Keratinocyte (primary cell): ENCODE measurements at regions not wholly inside any gene's neighbourhood (a gene's known extent, or its start where the extent isn't known, plus 50 kb on each side); places are given as distances from the start of the nearest gene placed in this dataset.

Experiments
- DNase-seq: peaks from one replicate; pipeline ENCODE4 v3.0.0-alpha.2; 2011; ENCODE audit warnings: low read depth, missing footprints, low spot score
- FAIRE-seq: peaks from 2 replicates; lab custom pipeline; 2011; peaks lifted over from hg19 to GRCh38; lab: Jason Lieb, UNC
- H2AFZ ChIP-seq: 2 replicates; pipeline ENCODE4 v1.6.0; 2012; ENCODE audit warnings: low read length, control low read depth, inconsistent platforms; ENCODE audit not compliant: control insufficient read depth
- H3K27ac ChIP-seq: 2 replicates; pipeline ENCODE4 v1.5.1; 2011; ENCODE audit warnings: low read length; ENCODE audit not compliant: control insufficient read depth, insufficient read depth
- H3K27me3 ChIP-seq: 3 replicates; pipeline ENCODE4 v1.6.0; 2011; ENCODE audit warnings: low read length; ENCODE audit not compliant: control insufficient read depth, insufficient read depth; ENCODE audit errors: extremely low read depth
- H3K36me3 ChIP-seq, 2 experiments: 2 replicates in 1 of 2; 3 replicates in 1 of 2; pipeline ENCODE4 v1.5.1; 2011; ENCODE audit warnings: low read length in 2 of 2, mild to moderate bottlenecking in 1 of 2; ENCODE audit not compliant: control insufficient read depth in 2 of 2, insufficient read depth in 2 of 2; ENCODE audit errors: extremely low read depth in 1 of 2
- H3K4me1 ChIP-seq: 3 replicates; pipeline ENCODE4 v1.5.1; 2011; ENCODE audit warnings: low read length; ENCODE audit not compliant: control insufficient read depth, insufficient read depth; ENCODE audit errors: extremely low read depth
- H3K4me2 ChIP-seq: 3 replicates; pipeline ENCODE4 v1.6.0; 2011; ENCODE audit warnings: low read depth, low read length; ENCODE audit not compliant: control insufficient read depth, insufficient read depth; ENCODE audit errors: extremely low read depth
- H3K4me3 ChIP-seq, 3 experiments: fragments of 200-600 bp in 1 of 3; sonication (generic) in 1 of 3; 2 replicates in 2 of 3; 3 replicates in 1 of 3; pipeline ENCODE4 v1.5.1; 2011 to 2016; ENCODE audit warnings: low read length in 3 of 3, mild to moderate bottlenecking in 3 of 3, control low read depth in 2 of 3, inconsistent platforms in 1 of 3, low read depth in 1 of 3, mixed read lengths in 1 of 3, mixed run types in 1 of 3, moderate library complexity in 1 of 3; ENCODE audit not compliant: control insufficient read depth in 2 of 3, insufficient read depth in 2 of 3; ENCODE audit errors: extremely low read depth in 1 of 3
- H3K79me2 ChIP-seq: 2 replicates; pipeline ENCODE4 v1.6.0; 2012; ENCODE audit warnings: low read length; ENCODE audit not compliant: control insufficient read depth, insufficient read depth
- H3K9ac ChIP-seq: 3 replicates; pipeline ENCODE4 v1.6.0; 2011; ENCODE audit warnings: low read length; ENCODE audit not compliant: control insufficient read depth, insufficient read depth; ENCODE audit errors: extremely low read depth
- H3K9me1 ChIP-seq: 3 replicates; pipeline ENCODE4 v1.6.0; 2011; ENCODE audit warnings: low read length; ENCODE audit not compliant: control insufficient read depth, insufficient read depth; ENCODE audit errors: extremely low read depth
- H3K9me3 ChIP-seq: 2 replicates; pipeline ENCODE4 v1.5.1; 2012; ENCODE audit warnings: low read depth, low read length; ENCODE audit not compliant: control insufficient read depth
- H4K20me1 ChIP-seq: 3 replicates; pipeline ENCODE4 v1.6.0; 2011; ENCODE audit warnings: low read length; ENCODE audit not compliant: control insufficient read depth, insufficient read depth; ENCODE audit errors: extremely low read depth
- CTCF ChIP-seq, 3 experiments: IDR thresholded peaks in 1 of 3; conservative IDR thresholded peaks in 1 of 3; optimal IDR thresholded peaks in 1 of 3; 2 replicates in 2 of 3; 3 replicates in 1 of 3; pipeline versions ENCODE3 to v1.5.1; 2011; ENCODE audit warnings: low read length in 3 of 3, mild to moderate bottlenecking in 3 of 3, moderate library complexity in 2 of 3, control low read depth in 1 of 3, inconsistent platforms in 1 of 3; ENCODE audit not compliant: insufficient read depth in 2 of 3; ENCODE audit errors: extremely low read depth in 1 of 3
- EZH2 ChIP-seq: IDR thresholded peaks from one replicate; pipeline ENCODE4 v1.6.1; 2012; ENCODE audit warnings: inconsistent platforms, mild to moderate bottlenecking, low read length, moderate library complexity
- dilution Hi-C: fragments of 300-500 bp; cut with MboI; formaldehyde crosslinking; loops from one replicate; pipeline ENCODE4 v1.7.0; 2020; ENCODE audit warnings: low sequenced_read_pairs; ENCODE audit not compliant: extremely low pct_ligation_motif_present

- H3K36me3 ChIP-seq: peaks cover 0 to 2% of the 10 kb centered on the region in 2 experiments
- H3K27me3 ChIP-seq: no peaks in the 10 kb centered on the region
- no peak overlapping the region for H3K4me2 ChIP-seq
- H3K9me1 ChIP-seq: no peaks in the 10 kb centered on the region
- FAIRE-seq: no peak
- no peak overlapping the region for H3K9ac ChIP-seq
- H3K4me3 ChIP-seq: no peak overlapping the region
- no peak overlapping the region for H2AFZ ChIP-seq
- H4K20me1 ChIP-seq: no peaks in the 10 kb centered on the region
- no peak for DNase-seq
- no peak overlapping the region for H3K27ac ChIP-seq
- TF ChIP-seq EZH2: no peak
- TF ChIP-seq CTCF (optimal IDR thresholded peaks at IDR 0.05 in 1 of 3, IDR thresholded peaks at IDR 0.05 in 1 of 3, conservative IDR thresholded peaks at IDR 0.05 in 1 of 3; ENCODE audit: extremely low read depth in 1 of 3, insufficient read depth in 2 of 3, low read length in 3 of 3): no peak
- no peaks in the 10 kb centered on the region for H3K4me1 ChIP-seq
- dilution Hi-C loops: no loop called here
- no peaks in the 10 kb centered on the region for H3K79me2 ChIP-seq
- H3K9me3 ChIP-seq: no peaks in the 10 kb centered on the region
Observed at GRCh38 chr4:176949029-176949428, 156.3 kb upstream of the VEGFC start.

- no peaks in the 10 kb centered on the region for H3K9me3 ChIP-seq
- H3K9ac ChIP-seq: no peak overlapping the region
- H3K27me3 ChIP-seq: no peaks in the 10 kb centered on the region
- H3K4me3 ChIP-seq: no peak overlapping the region
- H3K79me2 ChIP-seq: no peaks in the 10 kb centered on the region
- TF ChIP-seq EZH2 (no peak), CTCF (optimal IDR thresholded peaks at IDR 0.05 in 1 of 3, IDR thresholded peaks at IDR 0.05 in 1 of 3, conservative IDR thresholded peaks at IDR 0.05 in 1 of 3; ENCODE audit: extremely low read depth in 1 of 3, insufficient read depth in 2 of 3, low read length in 3 of 3) (no peak)
- H2AFZ ChIP-seq: no peak overlapping the region
- H4K20me1 ChIP-seq: no peaks in the 10 kb centered on the region
- no peak for FAIRE-seq
- DNase-seq: no peak
- dilution Hi-C loops: no loop called here
- no peaks in the 10 kb centered on the region for H3K9me1 ChIP-seq
- no peak overlapping the region for H3K27ac ChIP-seq
- H3K4me1 ChIP-seq: no peaks in the 10 kb centered on the region
- H3K4me2 ChIP-seq: no peak overlapping the region
- H3K36me3 ChIP-seq: peaks cover 0 to 2% of the 10 kb centered on the region in 2 experiments
Observed at GRCh38 chr4:176953021-176953420, 160.3 kb upstream of the VEGFC start.
